H1 (cell line): ENCODE measurements at regions not wholly inside any gene's neighbourhood (a gene's known extent, or its start where the extent isn't known, plus 50 kb on each side); places are given as distances from the start of the nearest gene placed in this dataset.

ENCODE experiments used
- ATF3 ChIP-seq: IDR thresholded peaks from 2 replicates; pipeline ENCODE4 v1.6.1; 2011; ENCODE audit warnings: low read depth, mild to moderate bottlenecking, low read length; ENCODE audit not compliant: insufficient read depth
- BACH1 ChIP-seq: IDR thresholded peaks from 2 replicates; pipeline ENCODE4 v1.6.1; 2012; ENCODE audit warnings: low read length, improper control_type of control experiment
- CTCF ChIP-seq, 3 experiments: IDR thresholded peaks; 1 replicate in 2 of 3; 2 replicates in 1 of 3; pipeline versions ENCODE4 v1.5.1 to v1.6.1; 2011; ENCODE audit warnings: low read length in 3 of 3, mild to moderate bottlenecking in 3 of 3, inconsistent platforms in 2 of 3, low read depth in 1 of 3, moderate library complexity in 1 of 3; ENCODE audit not compliant: insufficient read depth in 1 of 3; ENCODE audit errors: control extremely low read depth in 1 of 3
- EP300 ChIP-seq, 2 experiments: IDR thresholded peaks; 1 replicate in 1 of 2; 2 replicates in 1 of 2; pipeline ENCODE4 v1.6.1; 2011 to 2012; ENCODE audit warnings: low read depth in 2 of 2, low read length in 2 of 2, mild to moderate bottlenecking in 2 of 2, borderline replicate concordance in 1 of 2, inconsistent platforms in 1 of 2, moderate library complexity in 1 of 2
- HDAC6 ChIP-seq: IDR thresholded peaks from one replicate; pipeline ENCODE4 v1.7.1; 2012; ENCODE audit warnings: low read depth, mild to moderate bottlenecking, inconsistent platforms, low read length, moderate library complexity
- POLR2AphosphoS5 ChIP-seq: IDR thresholded peaks from 2 replicates; pipeline ENCODE4 v1.6.1; 2011; ENCODE audit warnings: low read depth, low read length
- RAD21 ChIP-seq, 2 experiments: IDR thresholded peaks in 1 of 2; conservative IDR thresholded peaks in 1 of 2; 2 replicates each; pipeline ENCODE4 v1.6.1; 2011; ENCODE audit warnings: low read depth in 2 of 2, low read length in 2 of 2, improper control_type of control experiment in 1 of 2, inconsistent platforms in 1 of 2, mild to moderate bottlenecking in 1 of 2, moderate library complexity in 1 of 2
- SIX5 ChIP-seq: IDR thresholded peaks from 2 replicates; pipeline ENCODE4 v1.6.1; 2011; ENCODE audit warnings: mild to moderate bottlenecking, low read depth, low read length

GRCh38 chr6:14366872-14367271 lies 249.3 kb downstream of the CD83 start:
- TF ChIP-seq SIX5 (no peak), BACH1 (no peak), EP300 (IDR thresholded peaks at IDR 0.05; ENCODE audit: borderline replicate concordance in 1 of 2, low read depth in 2 of 2, low read length in 2 of 2) (no peak), RAD21 (IDR thresholded peaks at IDR 0.05 in 1 of 2, conservative IDR thresholded peaks at IDR 0.05 in 1 of 2; ENCODE audit: low read depth in 2 of 2, low read length in 2 of 2) (no peak), CTCF (IDR thresholded peaks at IDR 0.05; ENCODE audit: control extremely low read depth in 1 of 3, insufficient read depth in 1 of 3, low read depth in 1 of 3, low read length in 3 of 3) (no peak), POLR2AphosphoS5 (no peak), ATF3 (no peak), HDAC6 (no peak)
